Endodermal cell (in vitro differentiated cells): ENCODE measurements at regions not wholly inside any gene's neighbourhood (a gene's known extent, or its start where the extent isn't known, plus 50 kb on each side); places are given as distances from the start of the nearest gene placed in this dataset.

Experiments
- DNase-seq: peaks from one replicate; pipeline ENCODE4 v3.0.0-alpha.2; 2017
- H3K27ac ChIP-seq: 2 replicates; pipeline ENCODE4 v1.5.1; 2013; ENCODE audit warnings: mild to moderate bottlenecking, low read depth, low read length, moderate library complexity
- H3K27me3 ChIP-seq: 2 replicates; pipeline ENCODE4 v1.6.1; 2013; ENCODE audit warnings: mild to moderate bottlenecking, low read length, moderate library complexity; ENCODE audit not compliant: insufficient read depth, control insufficient read depth, poor library complexity, severe bottlenecking
- H3K36me3 ChIP-seq: 2 replicates; pipeline ENCODE4 v1.7.0; 2013; ENCODE audit warnings: mild to moderate bottlenecking, low read length, moderate library complexity; ENCODE audit not compliant: control insufficient read depth, insufficient read depth
- H3K4me1 ChIP-seq: one replicate; pipeline ENCODE4 v1.7.0; 2013; ENCODE audit warnings: low read length; ENCODE audit not compliant: control insufficient read depth, insufficient read depth
- H3K4me3 ChIP-seq: 2 replicates; pipeline ENCODE4 v1.5.1; 2013; ENCODE audit warnings: mild to moderate bottlenecking, low read length, moderate library complexity
- H3K9ac ChIP-seq: 2 replicates; pipeline ENCODE4 v1.6.1; 2013; ENCODE audit warnings: mild to moderate bottlenecking, low read length, moderate library complexity; ENCODE audit not compliant: poor library complexity, severe bottlenecking; ENCODE audit errors: extremely low read depth
- H3K9me3 ChIP-seq: 2 replicates; pipeline ENCODE4 v1.6.1; 2013; ENCODE audit warnings: mild to moderate bottlenecking, low read length, moderate library complexity; ENCODE audit not compliant: control insufficient read depth
- H3K27ac Mint-ChIP-seq: 2 replicates; pipeline ENCODE4 v1.8.0; 2020; ENCODE audit warnings: mixed read lengths
- H3K27me3 Mint-ChIP-seq: 2 replicates; pipeline ENCODE4 v1.8.0; 2021; ENCODE audit warnings: mild to moderate bottlenecking, mixed read lengths; ENCODE audit not compliant: insufficient read depth
- H3K36me3 Mint-ChIP-seq: 2 replicates; pipeline ENCODE4 v1.8.0; 2020; ENCODE audit warnings: low read depth, mixed read lengths
- H3K4me1 Mint-ChIP-seq: 2 replicates; pipeline ENCODE4 v1.8.0; 2020; ENCODE audit warnings: mixed read lengths
- H3K4me3 Mint-ChIP-seq: 2 replicates; pipeline ENCODE4 v1.8.0; 2020; ENCODE audit warnings: mild to moderate bottlenecking, moderate library complexity, mixed read lengths
- H3K9me3 Mint-ChIP-seq: 2 replicates; pipeline ENCODE4 v1.8.0; 2020; ENCODE audit warnings: mild to moderate bottlenecking, mixed read lengths
- WGBS, 2 experiments: methylation state at CpG; one replicate each; pipeline versions ENCODE4 v1.1.5 to v1.1.7; 2013; ENCODE audit warnings: missing lambda C conversion rate in 2 of 2, mixed read lengths in 1 of 2; ENCODE audit not compliant: insufficient coverage in 1 of 2, insufficient read length in 1 of 2; 5-methylcytosine and 5-hydroxymethylcytosine counted together
- TF ChIP-seq, protein P1 (sequence below): fragments of 200-600 bp; sonication (generic); conservative IDR thresholded peaks from 2 replicates; pipeline ENCODE4 v1.5.0; 2021; ENCODE audit warnings: antibody characterized with exemption, mild to moderate bottlenecking

DNA sequence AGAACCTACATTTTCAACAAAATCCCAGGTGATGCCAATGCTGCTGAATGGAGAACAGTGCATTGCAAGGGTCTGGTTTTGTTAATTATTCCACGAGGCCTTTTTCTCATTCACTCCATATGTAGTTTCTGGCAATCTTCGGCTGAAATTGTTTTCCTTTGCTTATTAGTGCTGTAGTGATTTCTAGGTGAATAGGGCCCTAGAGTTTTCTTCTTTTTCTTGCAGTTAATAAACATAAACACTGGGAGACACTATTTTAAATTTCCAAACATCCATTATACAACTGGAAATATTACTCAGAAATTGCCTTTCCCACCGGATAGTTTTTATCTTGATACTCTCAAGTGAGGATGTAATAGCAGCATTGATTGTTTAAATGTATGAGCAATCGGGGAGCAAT lies 435.6 kb downstream of the XPNPEP1 start:
- H3K9ac ChIP-seq: no peak overlapping the region
- no peak overlapping the region for H3K4me3 Mint-ChIP-seq
- H3K36me3 Mint-ChIP-seq: no peaks in the 10 kb centered on the region
- H3K9me3 ChIP-seq: peaks cover 27% of the 10 kb centered on the region
- no peak for DNase-seq
- peaks cover 7% of the 10 kb centered on the region for H3K9me3 Mint-ChIP-seq
- no peaks in the 10 kb centered on the region for H3K4me1 Mint-ChIP-seq
- 85 to 100% methylated on average over 1 to 3 of the region's 4 CpGs for WGBS, 2 experiments
- H3K27ac Mint-ChIP-seq: no peak overlapping the region
- H3K4me1 ChIP-seq: no peaks in the 10 kb centered on the region
- no peak overlapping the region for H3K27ac ChIP-seq
- no peaks in the 10 kb centered on the region for H3K27me3 ChIP-seq
- H3K4me3 ChIP-seq: no peak overlapping the region
- H3K36me3 ChIP-seq: no peaks in the 10 kb centered on the region
- no peaks in the 10 kb centered on the region for H3K27me3 Mint-ChIP-seq
- TF ChIP-seq, protein P1, sequence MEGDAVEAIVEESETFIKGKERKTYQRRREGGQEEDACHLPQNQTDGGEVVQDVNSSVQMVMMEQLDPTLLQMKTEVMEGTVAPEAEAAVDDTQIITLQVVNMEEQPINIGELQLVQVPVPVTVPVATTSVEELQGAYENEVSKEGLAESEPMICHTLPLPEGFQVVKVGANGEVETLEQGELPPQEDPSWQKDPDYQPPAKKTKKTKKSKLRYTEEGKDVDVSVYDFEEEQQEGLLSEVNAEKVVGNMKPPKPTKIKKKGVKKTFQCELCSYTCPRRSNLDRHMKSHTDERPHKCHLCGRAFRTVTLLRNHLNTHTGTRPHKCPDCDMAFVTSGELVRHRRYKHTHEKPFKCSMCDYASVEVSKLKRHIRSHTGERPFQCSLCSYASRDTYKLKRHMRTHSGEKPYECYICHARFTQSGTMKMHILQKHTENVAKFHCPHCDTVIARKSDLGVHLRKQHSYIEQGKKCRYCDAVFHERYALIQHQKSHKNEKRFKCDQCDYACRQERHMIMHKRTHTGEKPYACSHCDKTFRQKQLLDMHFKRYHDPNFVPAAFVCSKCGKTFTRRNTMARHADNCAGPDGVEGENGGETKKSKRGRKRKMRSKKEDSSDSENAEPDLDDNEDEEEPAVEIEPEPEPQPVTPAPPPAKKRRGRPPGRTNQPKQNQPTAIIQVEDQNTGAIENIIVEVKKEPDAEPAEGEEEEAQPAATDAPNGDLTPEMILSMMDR: no peak

DNA sequence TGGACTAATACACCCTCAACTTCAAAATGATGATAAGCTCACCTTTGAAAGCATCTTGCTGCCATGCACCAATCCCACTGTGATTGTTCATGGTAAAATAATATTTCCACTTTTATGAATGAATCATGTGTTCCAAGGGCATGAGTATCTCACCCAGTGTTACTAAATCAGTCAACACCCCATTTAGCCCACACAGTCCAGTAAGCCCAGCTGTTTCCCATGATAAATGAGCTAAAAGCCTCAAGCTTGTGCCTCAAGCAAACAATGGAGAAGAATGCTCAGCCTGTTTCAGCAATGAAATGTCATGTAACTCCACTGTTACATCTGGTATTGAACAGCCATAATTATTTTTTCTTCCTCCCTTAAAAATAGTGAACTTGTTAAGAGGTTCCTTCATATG lies 442.5 kb downstream of the XPNPEP1 start:
- H3K9me3 ChIP-seq: peaks cover 10% of the 10 kb centered on the region
- no peak for DNase-seq
- no peak overlapping the region for H3K4me3 Mint-ChIP-seq
- no peaks in the 10 kb centered on the region for H3K9me3 Mint-ChIP-seq
- peaks cover 15% of the 10 kb centered on the region for H3K27me3 Mint-ChIP-seq
- no peaks in the 10 kb centered on the region for H3K36me3 ChIP-seq
- no peaks in the 10 kb centered on the region for H3K36me3 Mint-ChIP-seq
- H3K27me3 ChIP-seq: no peaks in the 10 kb centered on the region
- no peak overlapping the region for H3K9ac ChIP-seq
- TF ChIP-seq, protein P1: no peak
- no peak overlapping the region for H3K27ac Mint-ChIP-seq
- peaks cover 5% of the 10 kb centered on the region for H3K4me1 Mint-ChIP-seq
- no peaks in the 10 kb centered on the region for H3K4me1 ChIP-seq
- no peak overlapping the region for H3K4me3 ChIP-seq
- H3K27ac ChIP-seq: no peak overlapping the region

DNA sequence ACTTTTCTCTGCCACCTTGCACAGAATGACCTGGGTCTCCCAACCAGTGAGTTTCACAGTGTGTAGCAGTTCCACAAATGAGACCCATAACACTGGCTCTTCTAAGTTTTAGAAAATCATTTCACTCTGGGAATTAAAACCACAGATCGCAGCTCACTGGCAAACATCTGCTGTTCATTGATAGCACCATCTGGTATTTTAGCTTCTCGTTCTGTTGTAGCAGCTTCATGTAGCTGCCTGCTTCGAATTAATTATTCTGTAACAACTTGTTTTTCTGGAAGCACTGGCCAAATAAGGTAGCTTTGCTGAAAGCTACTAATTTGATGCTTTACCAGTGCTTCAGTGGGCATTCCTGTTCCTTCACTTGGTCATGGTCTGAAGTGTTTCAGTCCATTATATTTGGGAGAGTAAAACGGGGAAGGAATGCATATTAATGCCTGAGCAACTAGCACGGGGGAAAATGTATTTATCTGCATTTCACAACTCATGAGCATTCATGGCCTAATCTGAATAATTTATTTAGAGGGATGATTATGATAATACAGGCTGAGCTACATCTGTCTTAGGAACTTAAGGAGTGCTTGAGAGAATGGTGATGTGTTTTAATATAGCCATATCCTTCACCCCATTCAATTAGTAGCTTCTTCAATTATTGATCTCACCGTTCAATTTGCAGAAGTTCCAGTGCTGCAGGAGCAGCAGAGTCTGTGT lies 447.4 kb downstream of the XPNPEP1 start:
- Histone ChIP-seq H3K9me3 (peaks cover 24% of the 10 kb centered on the region), H3K36me3 (no peaks in the 10 kb centered on the region), H3K4me3 (no peak overlapping the region), H3K27ac (peak overlapping the region; percentile 39), H3K9ac (no peak overlapping the region), H3K27me3 (no peaks in the 10 kb centered on the region), H3K4me1 (no peaks in the 10 kb centered on the region)
- Mint-ChIP-seq H3K4me3 (no peak overlapping the region), H3K9me3 (no peaks in the 10 kb centered on the region), H3K27ac (no peak overlapping the region), H3K4me1 (peaks cover 26% of the 10 kb centered on the region), H3K36me3 (no peaks in the 10 kb centered on the region), H3K27me3 (peaks cover 26% of the 10 kb centered on the region)
- no peak for DNase-seq
- TF ChIP-seq, protein P1: no peak
- 61 to 63% methylated on average over 5 to 6 of the region's 6 CpGs for WGBS, 2 experiments
